ENCODE measurements at regions not wholly inside any gene's neighbourhood (a gene's known extent, or its start where the extent isn't known, plus 50 kb on each side); places are given as distances from the start of the nearest gene placed in this dataset.

GRCh38 chr3:70899816-70900215, 587.4 kb upstream of the MDFIC2 start:
- Histone ChIP-seq H3K4me1 (no peaks in the 10 kb centered on the region), H3K36me3 (no peaks in the 10 kb centered on the region), H3K9me3 (replicated peaks in 1 of 11) (peaks cover 9 to 17% (median 13%) of the 10 kb centered on the region in 11 experiments; a peak in 19 of 22 replicates), H3K27ac (no peak overlapping the region), H4K20me1 (no peaks in the 10 kb centered on the region), H3K9ac (no peak overlapping the region), H3K4me2 (no peak overlapping the region), H3K27me3 (no peaks in the 10 kb centered on the region), H3K4me3 (no peak overlapping the region)
- TF ChIP-seq Cebpa-rat (IDR thresholded peaks at IDR 0.05): no peak

GRCh38 chr3:70890020-70890394, 577.6 kb upstream of the MDFIC2 start:
- no peak overlapping the region for H3K27ac ChIP-seq

GRCh38 chr3:70889162-70890019, 577.0 kb upstream of the MDFIC2 start:
- no peak overlapping the region for H3K27ac ChIP-seq
- H3K4me2 ChIP-seq: no peak overlapping the region
- no peaks in the 10 kb centered on the region for H3K36me3 ChIP-seq
- no peak overlapping the region for H3K9ac ChIP-seq
- H3K9me3 ChIP-seq (replicated peaks in 1 of 11): no peaks in the 10 kb centered on the region
- no peaks in the 10 kb centered on the region for H3K27me3 ChIP-seq
- H3K4me3 ChIP-seq: no peak overlapping the region
- H3K4me1 ChIP-seq: no peaks in the 10 kb centered on the region
- no peaks in the 10 kb centered on the region for H4K20me1 ChIP-seq
- no peak for TF ChIP-seq Cebpa-rat (IDR thresholded peaks at IDR 0.05)

More at GRCh38 chr3:70890020-70890394, 577.6 kb upstream of the MDFIC2 start:
- H3K4me1 ChIP-seq: no peaks in the 10 kb centered on the region
- H3K9me3 ChIP-seq (replicated peaks in 1 of 11): no peaks in the 10 kb centered on the region
- no peak overlapping the region for H3K4me2 ChIP-seq
- H4K20me1 ChIP-seq: no peaks in the 10 kb centered on the region
- TF ChIP-seq Cebpa-rat (IDR thresholded peaks at IDR 0.05): no peak
- no peaks in the 10 kb centered on the region for H3K36me3 ChIP-seq
- no peaks in the 10 kb centered on the region for H3K27me3 ChIP-seq
- no peak overlapping the region for H3K9ac ChIP-seq
- H3K4me3 ChIP-seq: no peak overlapping the region

- no peak overlapping the region for H3K4me3 ChIP-seq
Measured at GRCh38 chr3:70885636-70886035, 573.2 kb upstream of the MDFIC2 start.

GRCh38 chr3:70882104-70882503, 569.7 kb upstream of the MDFIC2 start:
- Histone ChIP-seq H3K4me3 (no peak overlapping the region), H3K4me2 (no peak overlapping the region), H3K36me3 (no peaks in the 10 kb centered on the region; a peak in 1 of 22 replicates), H3K9ac (no peak overlapping the region), H3K27ac (no peak overlapping the region), H3K4me1 (no peaks in the 10 kb centered on the region), H3K27me3 (no peaks in the 10 kb centered on the region), H3K9me3 (replicated peaks in 1 of 11) (peaks cover 9 to 31% (median 22%) of the 10 kb centered on the region in 11 experiments; a peak in 20 of 22 replicates), H4K20me1 (no peaks in the 10 kb centered on the region)
- no peak for TF ChIP-seq Cebpa-rat (IDR thresholded peaks at IDR 0.05)

More at GRCh38 chr3:70885636-70886035, 573.2 kb upstream of the MDFIC2 start:
- no peaks in the 10 kb centered on the region for H4K20me1 ChIP-seq
- H3K9me3 ChIP-seq (replicated peaks in 1 of 11): no peaks in the 10 kb centered on the region
- no peak overlapping the region for H3K4me2 ChIP-seq
- no peak overlapping the region for H3K27ac ChIP-seq
- no peaks in the 10 kb centered on the region for H3K27me3 ChIP-seq
- no peaks in the 10 kb centered on the region for H3K36me3 ChIP-seq
- H3K9ac ChIP-seq: no peak overlapping the region
- H3K4me1 ChIP-seq: no peaks in the 10 kb centered on the region
- no peak for TF ChIP-seq Cebpa-rat (IDR thresholded peaks at IDR 0.05)

- peaks cover 9 to 36% (median 22%) of the 10 kb centered on the region in 11 experiments; a peak in 20 of 22 replicates for H3K9me3 ChIP-seq (replicated peaks in 1 of 11)
- TF ChIP-seq Cebpa-rat (IDR thresholded peaks at IDR 0.05): no peak
- H3K4me1 ChIP-seq: no peaks in the 10 kb centered on the region
- H3K27ac ChIP-seq: no peak overlapping the region
- no peaks in the 10 kb centered on the region for H3K27me3 ChIP-seq
- H3K4me3 ChIP-seq: no peak overlapping the region
- H3K36me3 ChIP-seq: no peaks in the 10 kb centered on the region; a peak in 1 of 22 replicates
- H4K20me1 ChIP-seq: no peaks in the 10 kb centered on the region
- no peak overlapping the region for H3K4me2 ChIP-seq
- H3K9ac ChIP-seq: no peak overlapping the region
Measured at GRCh38 chr3:70880421-70880820, 568.0 kb upstream of the MDFIC2 start.

- H3K4me1 ChIP-seq: no peaks in the 10 kb centered on the region
- no peak overlapping the region for H3K4me3 ChIP-seq
- no peak overlapping the region for H3K9ac ChIP-seq
- H3K27ac ChIP-seq: no peak overlapping the region
- no peaks in the 10 kb centered on the region; a peak in 1 of 22 replicates for H3K36me3 ChIP-seq
- TF ChIP-seq Cebpa-rat (IDR thresholded peaks at IDR 0.05): 0 out of 22 replicates have a peak, but pooled peaks of 1 of the 11 experiments have one; percentile 17
- H3K4me2 ChIP-seq: no peak overlapping the region
- H4K20me1 ChIP-seq: no peaks in the 10 kb centered on the region
- peaks cover 18 to 47% (median 32%) of the 10 kb centered on the region in 11 experiments for H3K9me3 ChIP-seq (replicated peaks in 1 of 11)
- no peaks in the 10 kb centered on the region for H3K27me3 ChIP-seq
Measured at GRCh38 chr3:70876154-70876553, 563.7 kb upstream of the MDFIC2 start.

- Histone ChIP-seq H3K27ac (no peak overlapping the region), H3K36me3 (no peaks in the 10 kb centered on the region; a peak in 1 of 22 replicates), H3K4me1 (no peaks in the 10 kb centered on the region), H4K20me1 (no peaks in the 10 kb centered on the region), H3K27me3 (no peaks in the 10 kb centered on the region), H3K9me3 (replicated peaks in 1 of 11) (peaks cover 24 to 44% (median 36%) of the 10 kb centered on the region in 11 experiments), H3K4me3 (no peak overlapping the region), H3K4me2 (no peak overlapping the region), H3K9ac (no peak overlapping the region)
- no peak for TF ChIP-seq Cebpa-rat (IDR thresholded peaks at IDR 0.05)
Measured at GRCh38 chr3:70874196-70874595, 561.8 kb upstream of the MDFIC2 start.

- no peak overlapping the region for H3K4me3 ChIP-seq
- H4K20me1 ChIP-seq: no peaks in the 10 kb centered on the region
- H3K27ac ChIP-seq: no peak overlapping the region
- H3K27me3 ChIP-seq: no peaks in the 10 kb centered on the region
- no peaks in the 10 kb centered on the region for H3K4me1 ChIP-seq
- peaks cover 19 to 39% (median 31%) of the 10 kb centered on the region in 11 experiments for H3K9me3 ChIP-seq (replicated peaks in 1 of 11)
- H3K9ac ChIP-seq: no peak overlapping the region
- H3K4me2 ChIP-seq: no peak overlapping the region
- no peaks in the 10 kb centered on the region for H3K36me3 ChIP-seq
- TF ChIP-seq Cebpa-rat (IDR thresholded peaks at IDR 0.05): no peak
Measured at GRCh38 chr3:70873686-70874085, 561.2 kb upstream of the MDFIC2 start.
